HG03439 (cell line): ENCODE measurements at regions not wholly inside any gene's neighbourhood (a gene's known extent, or its start where the extent isn't known, plus 50 kb on each side); places are given as distances from the start of the nearest gene placed in this dataset.
"Not testable (repeated sequence)": the region's sequence is repeated elsewhere in the genome, so short reads cannot be mapped to it uniquely, and the experiment has no call there.

Experiments
- ATAC-seq: cut with Tn5 transposase; IDR thresholded peaks from one replicate; pipeline ENCODE4 v1.9.1; 2021; ENCODE audit warnings: mild to moderate bottlenecking, moderate library complexity; ENCODE audit not compliant: unreplicated experiment

DNA sequence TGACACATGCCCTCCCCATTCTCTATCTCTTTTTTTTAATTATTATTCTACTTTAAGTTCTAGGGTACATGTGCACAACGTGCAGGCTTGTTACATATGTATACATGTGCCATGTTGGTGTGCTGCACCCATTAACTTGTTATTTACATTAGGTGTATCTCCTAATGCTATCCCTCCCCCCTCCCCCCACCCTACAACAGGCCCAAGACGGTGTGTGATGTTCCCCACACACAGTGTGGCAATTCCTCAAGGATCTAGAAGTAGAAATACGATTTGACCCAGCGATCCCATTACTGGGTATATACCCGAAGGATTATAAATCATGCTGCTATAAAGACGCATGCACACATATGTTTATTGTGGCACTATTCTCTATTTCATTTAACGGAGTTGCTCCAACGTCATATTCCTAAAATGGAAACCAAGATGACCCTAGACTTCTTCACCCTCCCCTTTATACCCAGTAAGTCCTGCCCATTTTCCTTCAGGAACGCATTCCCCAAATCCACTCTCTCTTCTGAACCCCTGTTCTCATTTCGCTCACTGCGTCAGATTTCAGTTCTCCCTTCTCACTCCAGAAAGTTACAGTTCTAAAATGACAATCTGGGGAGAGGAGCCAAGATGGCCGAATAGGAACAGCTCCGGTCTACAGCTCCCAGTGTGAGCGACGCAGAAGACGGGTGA, 175.6 kb downstream of the MEX3B start:
- not testable (repeated sequence) for ATAC-seq

GRCh38 chr15:81869161-81869954, 176.5 kb downstream of the MEX3B start:
- no peak for ATAC-seq

DNA sequence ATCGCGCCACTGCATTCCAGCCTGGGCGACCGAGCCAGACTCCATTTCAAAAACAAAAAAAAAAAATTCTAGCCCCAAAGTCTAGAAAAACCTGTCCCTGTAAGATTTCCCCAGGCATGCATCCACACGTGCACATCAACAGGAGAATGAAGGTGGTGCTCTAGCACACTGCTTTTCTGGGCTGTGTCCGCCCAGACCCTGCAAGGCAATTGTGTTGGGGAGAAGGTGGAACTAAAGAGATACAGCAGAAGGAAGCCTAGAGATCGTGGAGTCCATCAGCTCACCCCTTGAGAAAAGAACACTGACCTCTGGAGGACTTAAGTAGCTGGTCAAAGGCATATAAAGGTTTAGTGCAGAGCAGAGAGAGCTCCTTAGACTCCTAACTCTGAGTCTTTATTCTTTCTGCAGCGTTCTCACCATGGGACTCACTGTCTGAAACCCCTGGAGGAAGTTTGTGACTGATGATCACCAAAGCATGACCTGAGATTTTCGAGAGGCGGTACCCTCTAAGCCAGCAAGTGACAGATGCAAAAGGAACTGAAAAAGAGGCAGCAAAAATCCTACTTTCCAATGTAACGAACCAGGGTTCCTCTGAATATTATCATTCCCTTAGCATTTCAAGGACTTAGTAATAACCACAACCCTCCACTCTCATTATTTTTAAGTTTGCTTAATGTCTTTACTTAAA, 179.8 kb downstream of the MEX3B start:
- ATAC-seq = peak; percentile 59

- ATAC-seq = no peak
Observed at GRCh38 chr15:81863162-81863561, 182.7 kb downstream of the MEX3B start.

GRCh38 chr15:81859737-81860516, 185.9 kb downstream of the MEX3B start:
- no peak for ATAC-seq

- no peak for ATAC-seq
Observed at GRCh38 chr15:81858586-81858985, 187.2 kb downstream of the MEX3B start.

- no peak for ATAC-seq
Observed at GRCh38 chr15:81858136-81858535, 187.7 kb downstream of the MEX3B start.

GRCh38 chr15:81856634-81857026, 189.2 kb downstream of the MEX3B start:
- ATAC-seq = no peak

GRCh38 chr15:81856001-81856633, 189.7 kb downstream of the MEX3B start:
- no peak for ATAC-seq

DNA sequence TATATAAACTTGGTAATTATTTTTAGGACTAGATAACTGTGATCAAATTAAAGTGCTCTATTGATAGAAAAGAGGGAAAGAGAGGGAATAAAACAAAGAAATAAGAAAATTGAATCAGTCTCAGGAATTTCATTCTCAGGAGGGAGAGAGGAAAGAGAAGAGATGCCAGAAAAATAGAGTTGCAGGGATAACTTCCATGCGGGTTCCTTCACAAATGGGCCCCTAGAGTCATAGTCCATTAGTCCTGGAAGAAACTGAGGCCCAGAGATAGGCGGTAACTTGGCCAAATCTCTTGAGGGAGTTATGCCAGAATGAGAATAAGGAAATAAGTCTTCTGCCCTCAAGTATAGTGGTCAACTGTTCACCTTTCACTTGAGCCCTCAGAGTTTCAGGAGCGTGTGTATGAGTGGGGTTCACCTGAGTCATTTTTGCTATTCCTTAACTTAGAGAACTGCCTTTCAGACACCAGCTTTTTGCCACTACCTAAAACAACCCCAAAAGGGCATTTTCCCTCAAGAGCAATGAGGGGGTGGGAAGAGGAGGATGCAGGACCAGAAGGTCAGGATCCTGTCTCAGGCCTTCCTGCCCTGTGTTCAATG, 192.6 kb downstream of the MEX3B start:
- ATAC-seq = no peak

DNA sequence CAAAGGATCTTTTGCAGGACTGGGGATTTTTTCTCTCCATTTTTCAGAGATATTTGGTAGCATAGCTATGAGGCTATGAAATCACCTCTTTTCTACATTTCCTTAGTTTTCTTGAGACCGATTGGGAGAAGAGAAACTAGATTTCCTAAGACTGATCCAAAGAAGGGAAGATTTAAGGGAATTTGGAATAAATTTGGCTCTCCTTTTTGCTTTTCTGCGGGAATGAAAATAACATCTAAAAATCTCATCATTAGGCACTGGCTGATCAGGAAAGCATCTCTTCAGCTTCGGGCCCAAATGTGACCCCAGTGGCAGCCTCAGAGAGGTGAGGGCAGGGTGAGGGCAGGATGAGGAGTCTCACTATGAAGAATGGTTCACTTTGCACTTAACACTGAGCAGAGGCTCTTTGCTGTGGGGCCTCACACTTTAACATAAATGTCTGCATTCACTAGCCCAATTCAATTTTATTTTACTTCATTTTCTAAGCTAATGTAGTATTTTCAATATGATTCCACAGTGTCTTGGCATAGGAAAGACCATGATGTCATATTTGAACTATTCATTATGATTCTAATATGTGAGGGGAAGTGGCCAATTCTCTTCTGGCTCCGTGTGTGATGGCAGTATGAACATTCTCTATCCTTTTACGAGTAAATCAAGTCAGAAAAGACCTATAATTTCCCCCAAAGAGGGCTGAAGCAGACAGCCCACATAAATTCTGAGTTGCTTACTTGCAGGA, 193.2 kb downstream of the MEX3B start:
- no peak for ATAC-seq

GRCh38 chr15:81851757-81852156, 194.1 kb downstream of the MEX3B start:
- ATAC-seq = no peak

DNA sequence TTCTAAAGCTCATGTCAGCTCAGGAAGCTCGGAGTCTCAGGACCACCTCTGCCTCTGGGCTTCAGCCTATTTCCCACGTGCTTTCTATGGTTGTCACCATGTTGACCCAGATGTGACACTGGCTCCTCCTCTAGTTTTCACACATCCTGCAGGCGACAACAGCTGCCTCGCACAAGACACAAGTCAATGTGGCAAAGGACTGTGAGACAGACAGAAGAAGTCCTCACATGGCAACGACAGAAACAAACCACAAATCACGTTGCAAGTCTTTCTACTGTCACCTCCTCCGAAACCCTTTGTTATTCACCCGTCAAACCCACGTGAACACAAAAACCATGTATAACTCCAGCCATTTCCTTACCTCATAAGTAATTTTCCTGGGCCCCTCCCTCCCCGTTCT, 194.5 kb downstream of the MEX3B start:
- no peak for ATAC-seq

GRCh38 chr15:81849289-81849688, 196.5 kb downstream of the MEX3B start:
- ATAC-seq = no peak

DNA sequence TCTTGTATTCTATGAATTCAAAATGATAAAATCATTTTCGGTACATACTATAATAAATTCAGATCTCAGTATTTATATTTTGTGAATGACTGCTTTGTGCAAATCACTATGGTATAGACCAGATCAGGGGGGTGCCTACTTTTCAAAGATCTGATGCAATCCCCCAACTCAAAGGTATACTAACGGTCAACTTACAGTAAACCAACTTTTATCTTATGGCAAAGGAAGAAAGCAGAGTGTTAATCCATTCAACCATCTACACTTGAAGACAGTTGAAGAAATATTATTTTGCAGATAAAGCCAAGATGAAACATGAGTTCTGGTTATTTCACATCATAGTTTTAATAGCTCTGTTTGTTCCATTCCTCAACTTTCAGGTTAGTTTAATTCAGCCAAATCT, 197.1 kb downstream of the MEX3B start:
- no peak for ATAC-seq

DNA sequence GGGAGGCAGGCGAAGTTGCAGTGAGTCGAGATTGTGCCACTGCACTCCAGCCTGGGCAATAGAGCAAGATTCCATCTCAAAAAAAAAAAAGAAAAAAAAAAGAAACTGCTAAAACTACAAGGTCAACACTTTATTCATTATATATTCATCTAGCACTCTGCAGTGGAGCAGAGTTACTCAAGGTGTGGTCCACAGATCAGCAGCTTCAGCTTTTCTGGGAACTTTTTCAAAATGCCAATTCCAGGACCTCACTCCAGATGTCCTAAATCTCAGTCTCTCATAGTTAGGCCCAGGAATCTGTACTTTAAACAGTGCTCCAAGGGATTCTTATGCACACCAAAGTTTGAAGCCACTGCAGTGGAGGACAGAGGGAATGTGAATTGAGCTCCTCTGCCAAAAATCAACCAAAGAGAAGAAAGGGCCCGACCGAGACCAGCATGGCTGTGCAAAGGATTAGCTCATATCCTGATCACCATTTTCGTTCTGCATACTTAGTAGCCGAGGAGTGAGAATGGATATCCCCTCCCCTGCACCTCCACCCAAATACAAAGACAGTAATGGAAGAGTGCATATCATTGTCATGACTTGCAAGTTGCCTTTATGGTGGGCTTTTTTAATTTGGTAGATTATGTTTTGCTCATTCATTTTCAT, 201.9 kb downstream of the MEX3B start:
- ATAC-seq = no peak

DNA sequence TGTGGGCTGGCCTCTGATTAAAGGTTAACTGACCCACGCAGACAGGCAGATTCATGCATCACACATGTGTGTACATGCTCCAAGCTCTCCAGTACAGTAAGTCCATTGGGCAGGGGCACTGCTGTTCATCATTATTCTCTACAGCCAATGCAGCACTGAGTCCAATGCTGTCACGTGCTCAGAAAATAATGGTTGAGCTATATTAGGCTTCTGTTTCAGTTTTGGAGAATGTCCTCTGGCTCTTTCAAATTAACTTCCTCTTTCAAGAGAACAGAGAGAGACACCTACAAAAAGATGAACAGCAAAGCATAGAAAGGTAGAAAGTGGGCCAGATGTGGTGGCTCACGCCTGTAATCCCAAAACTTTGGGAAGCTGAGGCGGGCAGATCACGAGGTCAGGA, 202.6 kb downstream of the MEX3B start:
- ATAC-seq = no peak

GRCh38 chr15:81839387-81839786, 206.4 kb downstream of the MEX3B start:
- no peak for ATAC-seq

- no peak for ATAC-seq
Observed at GRCh38 chr15:81835731-81836130, 210.1 kb downstream of the MEX3B start.
